ENCODE measurements at regions not wholly inside any gene's neighbourhood (a gene's known extent, or its start where the extent isn't known, plus 50 kb on each side); places are given as distances from the start of the nearest gene placed in this dataset.

DNA sequence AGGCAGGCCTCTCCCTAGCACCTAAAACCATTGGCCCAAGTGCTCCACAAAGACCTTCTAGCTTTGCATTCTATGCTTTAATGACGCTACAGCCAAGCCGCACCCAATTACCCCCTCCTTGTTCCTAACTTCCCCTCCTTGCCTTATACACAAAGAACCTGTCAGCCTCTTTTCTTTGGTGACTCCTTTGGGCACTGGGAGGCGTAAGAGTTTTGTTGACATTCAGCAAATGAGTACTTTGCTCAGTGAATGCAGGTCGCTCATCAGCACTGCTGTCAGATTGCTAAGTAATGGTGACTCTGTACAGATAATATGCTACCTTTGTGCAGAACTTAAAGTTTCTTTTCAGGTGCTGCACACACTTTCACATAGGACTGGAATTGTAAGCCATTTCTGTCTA is 187.6 kb upstream of the FAM78B start:
- H4K20me1 ChIP-seq (ENCODE audit: low read depth, low read length): no peaks in the 10 kb centered on the region
- no peak overlapping the region for H3K4me3 ChIP-seq (ENCODE audit: insufficient read depth, low read length, poor library complexity, severe bottlenecking)
- H3K36me3 ChIP-seq (ENCODE audit: low read length): no peaks in the 10 kb centered on the region
- H3K9me2 ChIP-seq (replicated peaks; ENCODE audit: insufficient read depth, low read length): no peaks in the 10 kb centered on the region
- no peaks in the 10 kb centered on the region for H3F3A ChIP-seq (ENCODE audit: insufficient read depth)
- H3K27ac ChIP-seq (ENCODE audit: low read depth, low read length): no peak overlapping the region
- H3K79me2 ChIP-seq (ENCODE audit: insufficient read depth, low read length): no peaks in the 10 kb centered on the region
- H3K4me2 ChIP-seq (ENCODE audit: low read depth, low read length, poor library complexity, severe bottlenecking): no peak overlapping the region
- no peak overlapping the region for H2AFZ ChIP-seq (ENCODE audit: low read depth, low read length, severe bottlenecking)
- H3K9ac ChIP-seq (ENCODE audit: low read length): no peak overlapping the region
- TF ChIP-seq CTCF (IDR thresholded peaks at IDR 0.05; ENCODE audit: insufficient read depth, low read length, poor library complexity, severe bottlenecking) (no peak), EZH2phosphoT487 (conservative IDR thresholded peaks at IDR 0.05; ENCODE audit: low read length) (no peak)
- H3K27me3 ChIP-seq (ENCODE audit: low read length): no peaks in the 10 kb centered on the region
- no peaks in the 10 kb centered on the region for H3K9me3 ChIP-seq (ENCODE audit: insufficient read depth, low read length)

DNA sequence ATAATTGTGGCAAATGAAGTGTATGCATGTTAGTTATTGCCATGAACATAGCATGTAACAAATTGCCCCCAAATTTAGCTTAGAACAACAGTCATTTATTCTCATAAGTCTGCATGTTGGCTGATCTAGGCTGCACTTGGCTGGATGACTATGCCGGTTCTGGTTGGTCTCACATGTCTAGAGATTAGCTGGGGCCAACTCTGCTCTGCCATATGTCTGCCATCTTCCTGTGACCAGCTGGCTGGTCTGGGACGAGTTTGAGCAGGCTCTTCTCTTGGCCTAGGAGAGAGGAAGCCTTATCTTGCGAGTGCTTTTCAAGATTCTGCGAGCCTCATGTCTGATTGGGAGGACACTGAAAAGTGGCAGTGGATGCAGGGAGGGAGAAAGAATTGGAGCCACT is 198.3 kb upstream of the FAM78B start:
- no peaks in the 10 kb centered on the region for H3K79me2 ChIP-seq (ENCODE audit: insufficient read depth, low read length)
- H3K4me2 ChIP-seq (ENCODE audit: low read depth, low read length, poor library complexity, severe bottlenecking): no peak overlapping the region
- H3F3A ChIP-seq (ENCODE audit: insufficient read depth): no peaks in the 10 kb centered on the region
- H4K20me1 ChIP-seq (ENCODE audit: low read depth, low read length): no peaks in the 10 kb centered on the region
- no peak overlapping the region for H3K27ac ChIP-seq (ENCODE audit: low read depth, low read length)
- H3K4me3 ChIP-seq (ENCODE audit: insufficient read depth, low read length, poor library complexity, severe bottlenecking): no peak overlapping the region
- H3K9ac ChIP-seq (ENCODE audit: low read length): no peak overlapping the region
- TF ChIP-seq CTCF (IDR thresholded peaks at IDR 0.05; ENCODE audit: insufficient read depth, low read length, poor library complexity, severe bottlenecking) (no peak), EZH2phosphoT487 (conservative IDR thresholded peaks at IDR 0.05; ENCODE audit: low read length) (no peak)
- H3K9me3 ChIP-seq (ENCODE audit: insufficient read depth, low read length): no peaks in the 10 kb centered on the region
- no peaks in the 10 kb centered on the region for H3K36me3 ChIP-seq (ENCODE audit: low read length)
- no peaks in the 10 kb centered on the region for H3K9me2 ChIP-seq (replicated peaks; ENCODE audit: insufficient read depth, low read length)
- H2AFZ ChIP-seq (ENCODE audit: low read depth, low read length, severe bottlenecking): no peak overlapping the region
- no peaks in the 10 kb centered on the region for H3K27me3 ChIP-seq (ENCODE audit: low read length)

- H3K27ac ChIP-seq (ENCODE audit: low read depth, low read length): no peak overlapping the region
- no peaks in the 10 kb centered on the region for H3K27me3 ChIP-seq (ENCODE audit: low read length)
- no peaks in the 10 kb centered on the region for H4K20me1 ChIP-seq (ENCODE audit: low read depth, low read length)
- no peak overlapping the region for H3K4me3 ChIP-seq (ENCODE audit: insufficient read depth, low read length, poor library complexity, severe bottlenecking)
- H3K4me2 ChIP-seq (ENCODE audit: low read depth, low read length, poor library complexity, severe bottlenecking): no peak overlapping the region
- no peaks in the 10 kb centered on the region for H3K9me2 ChIP-seq (replicated peaks; ENCODE audit: insufficient read depth, low read length)
- no peaks in the 10 kb centered on the region for H3K9me3 ChIP-seq (ENCODE audit: insufficient read depth, low read length)
- TF ChIP-seq CTCF (IDR thresholded peaks at IDR 0.05; ENCODE audit: insufficient read depth, low read length, poor library complexity, severe bottlenecking) (no peak), EZH2phosphoT487 (conservative IDR thresholded peaks at IDR 0.05; ENCODE audit: low read length) (no peak)
- no peaks in the 10 kb centered on the region for H3F3A ChIP-seq (ENCODE audit: insufficient read depth)
- no peaks in the 10 kb centered on the region for H3K36me3 ChIP-seq (ENCODE audit: low read length)
- H3K9ac ChIP-seq (ENCODE audit: low read length): no peak overlapping the region
- no peaks in the 10 kb centered on the region for H3K79me2 ChIP-seq (ENCODE audit: insufficient read depth, low read length)
- H2AFZ ChIP-seq (ENCODE audit: low read depth, low read length, severe bottlenecking): no peak overlapping the region
These were observed 201.2 kb upstream of the FAM78B start for GRCh38 chr1:166368030-166368429.

GRCh38 chr1:166377896-166378295 is 211.1 kb upstream of the FAM78B start:
- no peaks in the 10 kb centered on the region for H3F3A ChIP-seq (ENCODE audit: insufficient read depth)
- no peak for TF ChIP-seq EZH2phosphoT487 (conservative IDR thresholded peaks at IDR 0.05; ENCODE audit: low read length)
- no peak for TF ChIP-seq CTCF (IDR thresholded peaks at IDR 0.05; ENCODE audit: insufficient read depth, low read length, poor library complexity, severe bottlenecking)
- H4K20me1 ChIP-seq (ENCODE audit: low read depth, low read length): no peaks in the 10 kb centered on the region
- H2AFZ ChIP-seq (ENCODE audit: low read depth, low read length, severe bottlenecking): no peak overlapping the region
- H3K27ac ChIP-seq (ENCODE audit: low read depth, low read length): no peak overlapping the region
- no peak overlapping the region for H3K4me2 ChIP-seq (ENCODE audit: low read depth, low read length, poor library complexity, severe bottlenecking)
- H3K9me3 ChIP-seq (ENCODE audit: insufficient read depth, low read length): no peaks in the 10 kb centered on the region
- no peaks in the 10 kb centered on the region for H3K9me2 ChIP-seq (replicated peaks; ENCODE audit: insufficient read depth, low read length)
- H3K4me3 ChIP-seq (ENCODE audit: insufficient read depth, low read length, poor library complexity, severe bottlenecking): no peak overlapping the region
- H3K79me2 ChIP-seq (ENCODE audit: insufficient read depth, low read length): no peaks in the 10 kb centered on the region
- H3K27me3 ChIP-seq (ENCODE audit: low read length): no peaks in the 10 kb centered on the region
- no peak overlapping the region for H3K9ac ChIP-seq (ENCODE audit: low read length)
- H3K36me3 ChIP-seq (ENCODE audit: low read length): no peaks in the 10 kb centered on the region
